Transverse colon (tissue), 4 donors: ENCODE measurements at regions not wholly inside any gene's neighbourhood (a gene's known extent, or its start where the extent isn't known, plus 50 kb on each side); places are given as distances from the start of the nearest gene placed in this dataset.

ENCODE experiments used
- EP300 ChIP-seq: sonication (generic); formaldehyde crosslinking; IDR thresholded peaks from one replicate; pipeline ENCODE4 v1.6.1; 2017; ENCODE audit warnings: antibody characterized with exemption, low read depth
- POLR2A ChIP-seq: fragments of 450-650 bp; IDR thresholded peaks from one replicate; pipeline ENCODE4 v1.6.1; 2016; ENCODE audit warnings: antibody characterized with exemption, mild to moderate bottlenecking, moderate library complexity
- POLR2AphosphoS5 ChIP-seq, 3 donors: sonication (generic); formaldehyde crosslinking; IDR thresholded peaks; one replicate each; pipeline ENCODE4 v1.6.1; 2016; ENCODE audit warnings: antibody characterized with exemption in 3 of 3
- TF ChIP-seq, protein P1 (sequence below), 5 experiments: fragments of 200-600 bp in 3 of 5; fragments of 450-650 bp in 2 of 5; sonication (generic) in 3 of 5; IDR thresholded peaks; 1 replicate in 2 of 5; 2 replicates in 3 of 5; pipeline ENCODE4 v1.5.1; 2016 to 2017; ENCODE audit warnings: antibody characterized with exemption in 5 of 5, inconsistent platforms in 3 of 5, mild to moderate bottlenecking in 2 of 5, moderate library complexity in 1 of 5

DNA sequence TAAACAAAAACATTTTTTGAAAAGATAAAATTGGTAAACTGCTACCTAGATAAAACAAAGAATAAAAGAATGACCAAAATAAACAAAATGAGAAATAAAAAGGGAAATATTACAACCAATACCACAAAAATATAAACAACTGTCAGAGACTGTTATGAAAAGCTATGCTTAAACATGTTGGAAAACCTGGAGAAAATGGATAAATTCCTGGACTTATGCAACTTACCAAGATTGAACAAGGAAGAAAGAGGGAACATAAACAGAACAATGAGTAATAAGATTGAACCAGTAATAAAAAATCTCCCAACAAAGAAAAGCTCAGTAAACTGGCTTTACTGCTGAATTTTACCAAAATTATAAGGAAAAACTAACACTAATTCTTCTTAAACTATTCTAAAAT is 518.7 kb downstream of the GRXCR1 start:
- TF ChIP-seq, protein P1, sequence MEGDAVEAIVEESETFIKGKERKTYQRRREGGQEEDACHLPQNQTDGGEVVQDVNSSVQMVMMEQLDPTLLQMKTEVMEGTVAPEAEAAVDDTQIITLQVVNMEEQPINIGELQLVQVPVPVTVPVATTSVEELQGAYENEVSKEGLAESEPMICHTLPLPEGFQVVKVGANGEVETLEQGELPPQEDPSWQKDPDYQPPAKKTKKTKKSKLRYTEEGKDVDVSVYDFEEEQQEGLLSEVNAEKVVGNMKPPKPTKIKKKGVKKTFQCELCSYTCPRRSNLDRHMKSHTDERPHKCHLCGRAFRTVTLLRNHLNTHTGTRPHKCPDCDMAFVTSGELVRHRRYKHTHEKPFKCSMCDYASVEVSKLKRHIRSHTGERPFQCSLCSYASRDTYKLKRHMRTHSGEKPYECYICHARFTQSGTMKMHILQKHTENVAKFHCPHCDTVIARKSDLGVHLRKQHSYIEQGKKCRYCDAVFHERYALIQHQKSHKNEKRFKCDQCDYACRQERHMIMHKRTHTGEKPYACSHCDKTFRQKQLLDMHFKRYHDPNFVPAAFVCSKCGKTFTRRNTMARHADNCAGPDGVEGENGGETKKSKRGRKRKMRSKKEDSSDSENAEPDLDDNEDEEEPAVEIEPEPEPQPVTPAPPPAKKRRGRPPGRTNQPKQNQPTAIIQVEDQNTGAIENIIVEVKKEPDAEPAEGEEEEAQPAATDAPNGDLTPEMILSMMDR (IDR thresholded peaks at IDR 0.05): no peak
- TF ChIP-seq POLR2A (no peak), EP300 (no peak), POLR2AphosphoS5 (IDR thresholded peaks at IDR 0.05) (no peak)
